Activated naive CD8-positive, alpha-beta T cell treated with anti-CD3 and anti-CD28 coated beads for 36 hours (primary cell): ENCODE measurements at regions not wholly inside any gene's neighbourhood (a gene's known extent, or its start where the extent isn't known, plus 50 kb on each side); places are given as distances from the start of the nearest gene placed in this dataset.

Experiments used
- DNase-seq: peaks from one replicate; pipeline ENCODE4 v3.0.0; 2021
- H3K27ac Mint-ChIP-seq: one replicate; pipeline ENCODE4 v1.8.0; 2022; ENCODE audit warnings: mild to moderate bottlenecking, moderate library complexity, mixed read lengths
- H3K27me3 Mint-ChIP-seq: one replicate; pipeline ENCODE4 v1.8.0; 2022; ENCODE audit warnings: mild to moderate bottlenecking, mixed read lengths
- H3K36me3 Mint-ChIP-seq: one replicate; pipeline ENCODE4 v1.8.0; 2021; ENCODE audit warnings: mild to moderate bottlenecking, mixed read lengths
- H3K4me1 Mint-ChIP-seq: one replicate; pipeline ENCODE4 v1.8.0; 2021; ENCODE audit warnings: mixed read lengths
- H3K4me3 Mint-ChIP-seq: one replicate; pipeline ENCODE4 v1.8.0; 2022; ENCODE audit warnings: mild to moderate bottlenecking, moderate library complexity, mixed read lengths
- H3K9me3 Mint-ChIP-seq: one replicate; pipeline ENCODE4 v1.8.0; 2022; ENCODE audit warnings: mixed read lengths

DNA sequence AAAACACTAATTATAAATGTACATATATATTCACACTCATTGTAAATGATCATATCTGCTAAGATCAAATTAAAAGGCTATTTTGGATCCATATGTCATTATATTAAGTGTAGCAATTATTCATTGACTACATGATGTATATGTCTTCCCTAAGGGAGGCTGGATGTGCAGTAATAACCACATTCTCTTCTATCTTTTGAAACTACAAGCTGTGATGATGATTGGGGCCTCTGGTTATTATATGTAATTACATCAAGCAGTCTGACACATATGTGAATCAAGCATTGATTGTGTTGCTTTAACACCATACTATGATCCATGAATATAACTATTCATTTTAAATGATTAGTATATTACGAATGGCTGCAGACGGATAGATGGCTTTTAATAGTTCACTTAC lies 1973.4 kb downstream of the SUCLG1 start:
- no peaks in the 10 kb centered on the region for H3K36me3 Mint-ChIP-seq
- H3K4me1 Mint-ChIP-seq, result no peaks in the 10 kb centered on the region
- H3K4me3 Mint-ChIP-seq, result no peak overlapping the region
- H3K27me3 Mint-ChIP-seq, result no peaks in the 10 kb centered on the region
- DNase-seq, result no peak
- peaks cover 3% of the 10 kb centered on the region for H3K9me3 Mint-ChIP-seq
- no peak overlapping the region for H3K27ac Mint-ChIP-seq

DNA sequence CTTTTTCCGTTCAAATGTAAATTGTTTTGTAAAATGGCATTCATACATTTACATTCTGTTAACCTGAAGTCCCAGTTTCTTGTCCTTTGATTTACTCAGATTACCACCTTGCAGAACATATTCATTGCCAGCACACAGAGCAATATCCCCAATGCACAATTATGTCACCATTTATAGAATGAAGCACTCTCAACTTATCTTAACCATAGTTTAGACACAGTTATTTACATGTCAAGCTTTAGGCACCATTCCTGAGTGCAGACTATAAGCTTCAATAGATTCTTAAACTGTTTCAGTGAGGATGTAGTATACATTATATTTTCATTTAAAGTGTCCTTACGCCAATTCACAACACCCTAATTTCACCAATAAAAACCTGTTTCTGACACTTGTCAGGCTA lies 1977.9 kb downstream of the SUCLG1 start:
- Mint-ChIP-seq H3K9me3 (peaks cover 7% of the 10 kb centered on the region), H3K4me1 (no peaks in the 10 kb centered on the region), H3K27ac (no peak overlapping the region), H3K4me3 (no peak overlapping the region), H3K36me3 (no peaks in the 10 kb centered on the region), H3K27me3 (no peaks in the 10 kb centered on the region)
- DNase-seq, result no peak

DNA sequence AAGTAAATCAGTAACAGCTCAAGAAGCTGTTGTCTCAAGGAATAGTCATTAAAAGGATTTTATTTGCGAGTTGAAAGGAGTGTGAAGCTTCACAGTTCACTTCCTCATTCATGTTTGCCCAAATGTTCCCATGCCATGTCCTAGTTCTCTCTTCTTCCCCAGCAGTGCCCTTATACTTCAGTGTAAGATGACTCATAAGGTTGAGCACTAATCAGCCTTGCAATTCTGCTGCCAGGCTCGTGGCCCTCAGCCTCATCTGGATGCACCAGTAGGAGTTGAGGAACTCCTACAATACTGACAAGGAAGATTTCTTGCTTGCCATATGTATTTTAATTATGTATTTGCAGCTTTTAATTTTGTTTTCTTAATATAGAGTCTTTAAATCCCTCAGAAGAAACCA lies 1980.4 kb downstream of the SUCLG1 start:
- Mint-ChIP-seq H3K27ac (no peak overlapping the region), H3K4me3 (no peak overlapping the region), H3K4me1 (no peaks in the 10 kb centered on the region), H3K27me3 (no peaks in the 10 kb centered on the region), H3K36me3 (no peaks in the 10 kb centered on the region), H3K9me3 (peaks cover 7% of the 10 kb centered on the region)
- DNase-seq, result no peak

DNA sequence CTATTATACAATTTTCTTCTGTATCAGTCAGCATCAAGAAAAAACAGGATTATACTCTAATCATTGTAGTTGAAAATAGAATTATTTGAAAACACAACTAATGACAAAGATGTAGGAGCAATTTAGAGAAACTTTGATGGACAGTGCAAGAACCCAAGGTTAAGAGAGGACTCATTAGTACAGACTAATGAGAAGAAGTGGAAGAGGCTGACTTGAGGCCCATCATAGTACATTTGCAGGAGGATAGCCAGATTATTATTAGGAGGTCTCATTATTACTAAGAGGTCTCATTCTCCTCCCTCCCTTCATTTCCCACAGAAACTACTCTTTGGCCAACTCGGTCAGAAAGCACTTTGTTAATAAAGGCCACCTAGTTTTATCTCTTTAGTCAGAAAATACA lies 1983.0 kb downstream of the SUCLG1 start:
- no peak overlapping the region for H3K4me3 Mint-ChIP-seq
- no peaks in the 10 kb centered on the region for H3K4me1 Mint-ChIP-seq
- no peaks in the 10 kb centered on the region for H3K36me3 Mint-ChIP-seq
- no peaks in the 10 kb centered on the region for H3K27me3 Mint-ChIP-seq
- H3K9me3 Mint-ChIP-seq, result peaks cover 5% of the 10 kb centered on the region
- no peak overlapping the region for H3K27ac Mint-ChIP-seq
- DNase-seq, result no peak

DNA sequence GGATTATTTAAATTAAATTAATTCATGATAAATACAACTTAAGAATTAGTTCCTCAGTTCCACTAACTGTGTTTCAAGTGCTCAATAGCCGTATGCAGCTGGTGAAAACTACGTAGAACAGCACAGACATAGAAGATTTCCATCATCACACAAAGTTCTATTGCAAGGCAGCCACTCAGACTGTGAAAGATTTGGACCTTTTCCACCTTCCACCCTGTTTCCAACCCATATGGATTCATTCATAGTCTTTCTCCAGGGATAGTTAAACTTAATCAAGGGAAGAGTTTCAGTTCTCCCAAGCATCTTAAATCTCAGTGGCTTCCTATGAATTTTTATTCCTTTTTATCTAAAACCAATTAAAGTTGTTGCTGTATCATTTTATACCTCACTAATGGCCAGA lies 2030.8 kb downstream of the SUCLG1 start:
- H3K4me3 Mint-ChIP-seq, result no peak overlapping the region
- H3K4me1 Mint-ChIP-seq, result no peaks in the 10 kb centered on the region
- H3K27me3 Mint-ChIP-seq, result no peaks in the 10 kb centered on the region
- no peaks in the 10 kb centered on the region for H3K36me3 Mint-ChIP-seq
- no peaks in the 10 kb centered on the region for H3K9me3 Mint-ChIP-seq
- no peak overlapping the region for H3K27ac Mint-ChIP-seq
- no peak for DNase-seq

DNA sequence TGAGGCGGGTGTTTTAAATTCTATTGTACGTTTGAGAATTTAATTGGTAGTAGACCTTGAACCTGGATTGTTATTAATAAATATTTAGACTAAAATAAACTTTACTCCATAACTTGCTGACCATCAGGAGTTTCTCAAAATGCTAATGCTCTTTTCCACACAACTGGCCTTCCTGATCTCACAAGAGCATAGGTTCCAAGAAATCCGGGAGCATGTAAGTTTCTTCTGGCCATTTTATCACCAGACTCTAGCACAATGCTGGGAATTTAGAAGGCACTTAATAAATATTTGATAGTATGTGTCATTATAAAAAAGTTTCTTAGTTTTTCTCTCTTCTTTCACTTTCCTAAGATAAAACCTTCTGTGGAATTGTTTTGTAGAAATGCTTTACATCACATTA lies 2047.1 kb downstream of the SUCLG1 start:
- peaks cover 1% of the 10 kb centered on the region for H3K9me3 Mint-ChIP-seq
- DNase-seq, result no peak
- no peaks in the 10 kb centered on the region for H3K36me3 Mint-ChIP-seq
- no peak overlapping the region for H3K4me3 Mint-ChIP-seq
- no peaks in the 10 kb centered on the region for H3K4me1 Mint-ChIP-seq
- no peak overlapping the region for H3K27ac Mint-ChIP-seq
- no peaks in the 10 kb centered on the region for H3K27me3 Mint-ChIP-seq

DNA sequence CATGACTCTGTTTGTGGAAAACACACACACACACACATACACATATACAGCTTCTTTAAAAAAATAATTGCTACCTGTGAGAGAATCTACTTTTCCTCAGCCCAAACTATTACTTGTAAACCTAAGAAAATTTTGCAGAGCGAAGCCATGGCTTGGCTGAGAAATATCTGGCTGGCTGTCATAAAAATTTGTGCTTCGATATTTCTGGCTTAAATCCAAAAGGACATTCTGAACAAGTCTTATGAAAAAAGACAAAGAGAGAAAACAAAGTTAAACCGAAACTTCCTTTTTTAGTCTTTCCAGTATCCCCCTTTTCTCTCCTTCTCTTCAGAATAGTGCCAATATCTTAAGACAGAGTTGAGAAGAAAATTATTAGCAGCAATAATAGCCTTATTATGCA lies 2048.0 kb downstream of the SUCLG1 start:
- Mint-ChIP-seq H3K9me3 (peaks cover 1% of the 10 kb centered on the region), H3K27me3 (no peaks in the 10 kb centered on the region), H3K36me3 (no peaks in the 10 kb centered on the region), H3K4me1 (no peaks in the 10 kb centered on the region), H3K4me3 (no peak overlapping the region), H3K27ac (no peak overlapping the region)
- no peak for DNase-seq

DNA sequence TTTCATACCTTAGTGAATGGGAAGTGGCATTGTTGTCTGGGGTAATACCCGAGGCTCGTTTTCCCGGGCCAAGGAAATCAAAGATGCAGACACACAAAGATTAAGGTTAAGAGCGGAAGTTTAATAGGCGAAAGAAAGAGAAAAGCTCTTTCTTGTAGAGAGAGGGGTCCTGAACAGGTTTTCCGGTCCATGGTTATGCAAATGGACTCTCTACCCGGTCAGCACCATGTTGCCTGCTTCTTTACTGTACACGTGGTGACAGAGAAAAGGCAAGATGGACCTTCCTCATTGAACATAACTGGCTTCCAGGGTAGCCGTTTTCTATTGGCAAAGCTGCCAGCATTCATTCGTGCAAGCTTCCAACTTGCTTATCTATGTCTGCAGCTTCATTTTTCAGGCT lies 2063.5 kb downstream of the SUCLG1 start:
- no peak for DNase-seq
- Mint-ChIP-seq H3K27me3 (no peaks in the 10 kb centered on the region), H3K4me3 (no peak overlapping the region), H3K27ac (no peak overlapping the region), H3K4me1 (no peaks in the 10 kb centered on the region), H3K9me3 (peaks cover 3% of the 10 kb centered on the region), H3K36me3 (no peaks in the 10 kb centered on the region)

DNA sequence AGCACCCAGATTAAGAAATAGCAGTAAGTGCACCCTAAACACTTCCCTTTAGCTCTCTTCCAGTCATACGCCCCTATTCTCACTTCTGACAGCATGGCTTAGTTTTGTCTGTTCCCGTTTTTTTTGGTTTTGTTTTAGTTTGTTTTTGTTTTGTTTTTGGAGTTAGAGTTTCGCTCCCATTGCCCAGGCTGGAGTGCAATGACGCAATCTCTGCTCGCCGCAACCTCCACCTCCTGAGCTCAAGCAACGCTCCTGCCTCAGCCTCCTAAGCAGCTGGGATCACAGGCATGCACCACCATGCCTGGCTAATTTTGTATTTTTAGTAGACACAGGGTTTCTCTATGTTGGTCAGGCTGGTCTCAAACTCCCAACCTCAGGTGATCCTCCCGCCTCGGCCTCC lies 2067.7 kb downstream of the SUCLG1 start:
- Mint-ChIP-seq H3K27ac (no peak overlapping the region), H3K9me3 (peaks cover 2% of the 10 kb centered on the region), H3K4me3 (no peak overlapping the region), H3K36me3 (no peaks in the 10 kb centered on the region), H3K27me3 (no peaks in the 10 kb centered on the region), H3K4me1 (no peaks in the 10 kb centered on the region)
- DNase-seq, result no peak

DNA sequence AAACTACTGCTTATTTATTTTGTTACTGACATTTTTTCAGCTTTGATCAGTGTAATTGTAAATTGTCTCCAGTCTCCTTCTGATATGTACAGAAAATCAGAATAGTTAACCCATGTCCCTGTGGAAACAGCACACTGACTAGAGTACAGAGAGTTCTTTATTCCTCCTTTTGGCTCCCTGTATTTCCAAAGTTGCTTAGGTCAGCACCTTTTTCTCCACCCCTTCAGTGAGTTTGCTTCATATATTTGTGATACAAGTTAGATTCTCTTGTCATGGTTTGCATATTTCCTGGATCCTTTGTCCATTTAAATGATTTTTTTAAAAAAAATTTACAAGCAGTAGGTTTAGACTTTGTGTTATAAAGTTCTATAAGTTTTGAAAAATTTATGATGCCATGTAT lies 2051.1 kb upstream of the LRRTM1 start:
- Mint-ChIP-seq H3K27me3 (no peaks in the 10 kb centered on the region), H3K9me3 (peaks cover 11% of the 10 kb centered on the region), H3K36me3 (no peaks in the 10 kb centered on the region), H3K27ac (no peak overlapping the region), H3K4me3 (no peak overlapping the region), H3K4me1 (no peaks in the 10 kb centered on the region)
- no peak for DNase-seq

DNA sequence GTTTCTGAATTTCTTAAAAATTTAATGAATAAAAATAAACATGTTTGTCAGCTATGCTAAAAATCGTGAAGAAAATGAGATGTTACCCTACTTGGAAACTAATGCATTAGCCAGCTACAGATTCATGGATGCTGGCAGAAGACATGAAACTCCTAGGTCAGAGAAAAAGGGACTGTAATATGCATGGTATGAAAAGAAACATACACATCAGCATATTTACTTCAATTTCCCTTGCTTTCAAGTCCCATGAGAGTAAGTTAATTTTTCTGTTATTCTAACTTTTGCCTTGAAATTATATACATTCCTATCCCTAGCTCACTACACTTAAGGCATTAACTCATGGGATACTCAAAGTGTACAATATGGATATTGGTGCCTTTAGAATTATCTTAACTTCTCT lies 2041.4 kb upstream of the LRRTM1 start:
- peaks cover 2% of the 10 kb centered on the region for H3K9me3 Mint-ChIP-seq
- no peak overlapping the region for H3K4me3 Mint-ChIP-seq
- no peaks in the 10 kb centered on the region for H3K4me1 Mint-ChIP-seq
- no peaks in the 10 kb centered on the region for H3K27me3 Mint-ChIP-seq
- DNase-seq, result no peak
- no peak overlapping the region for H3K27ac Mint-ChIP-seq
- H3K36me3 Mint-ChIP-seq, result no peaks in the 10 kb centered on the region

DNA sequence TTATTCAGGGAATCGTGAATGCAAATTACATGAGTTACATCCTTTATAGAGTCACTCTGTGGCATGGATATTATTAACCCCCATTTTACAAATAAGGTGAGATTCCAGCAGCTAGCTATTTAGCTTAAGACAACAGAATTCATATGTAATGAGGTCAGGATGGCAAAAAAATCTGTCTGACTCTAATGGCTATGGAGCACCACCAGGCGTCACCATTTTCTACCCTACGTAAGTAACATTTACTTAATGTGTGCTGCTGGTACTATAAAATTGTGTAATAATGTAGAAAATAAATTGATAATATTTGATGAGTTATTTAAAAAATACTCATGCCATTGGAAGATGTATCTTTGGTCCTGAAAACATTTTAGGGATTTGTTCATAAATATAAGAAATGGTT lies 2040.1 kb upstream of the LRRTM1 start:
- no peak overlapping the region for H3K27ac Mint-ChIP-seq
- no peak for DNase-seq
- H3K27me3 Mint-ChIP-seq, result no peaks in the 10 kb centered on the region
- H3K4me3 Mint-ChIP-seq, result no peak overlapping the region
- H3K4me1 Mint-ChIP-seq, result no peaks in the 10 kb centered on the region
- H3K36me3 Mint-ChIP-seq, result no peaks in the 10 kb centered on the region
- H3K9me3 Mint-ChIP-seq, result no peaks in the 10 kb centered on the region

DNA sequence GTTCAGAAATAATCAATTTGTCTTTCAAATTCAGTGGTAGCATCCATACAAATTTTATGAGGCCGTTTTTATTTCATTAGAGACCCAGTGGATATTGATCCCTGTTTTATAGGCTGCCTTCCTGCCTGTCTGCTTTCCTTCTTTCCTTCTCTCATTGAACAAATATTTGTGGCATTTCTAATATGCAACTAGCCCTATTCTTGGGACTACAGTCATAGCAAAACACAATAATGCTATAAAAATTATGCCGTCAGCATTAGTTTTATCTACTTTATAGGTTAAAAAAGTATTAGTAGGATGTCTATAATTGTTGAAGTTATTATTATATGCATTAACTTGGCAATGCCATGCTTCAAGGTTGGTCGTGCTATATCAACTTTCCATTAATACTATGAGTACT lies 2037.8 kb upstream of the LRRTM1 start:
- no peak for DNase-seq
- H3K4me1 Mint-ChIP-seq, result no peaks in the 10 kb centered on the region
- no peaks in the 10 kb centered on the region for H3K27me3 Mint-ChIP-seq
- H3K36me3 Mint-ChIP-seq, result no peaks in the 10 kb centered on the region
- H3K9me3 Mint-ChIP-seq, result no peaks in the 10 kb centered on the region
- no peak overlapping the region for H3K27ac Mint-ChIP-seq
- H3K4me3 Mint-ChIP-seq, result no peak overlapping the region

DNA sequence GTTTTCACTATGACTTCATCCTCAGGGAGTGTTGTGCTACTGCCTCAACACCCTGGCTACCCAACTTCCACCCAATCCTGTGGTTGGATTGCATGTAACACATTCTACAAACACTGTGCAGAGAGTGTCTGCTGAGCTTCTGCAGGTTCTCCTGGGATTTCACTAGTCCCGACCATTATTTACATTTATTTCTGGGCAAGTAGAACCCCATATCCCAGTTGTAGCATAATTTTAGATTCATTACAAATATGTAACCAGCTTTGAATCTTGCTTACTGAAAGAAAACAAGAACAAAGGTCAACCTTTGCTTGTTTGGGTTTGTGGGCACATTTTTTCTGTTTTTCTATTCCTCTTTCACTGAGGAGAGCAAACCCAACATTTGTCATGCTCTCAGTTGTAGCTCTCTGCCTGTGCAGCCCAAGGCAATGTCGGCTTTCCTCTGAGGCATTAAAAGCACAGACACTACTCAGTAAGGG lies 2036.1 kb upstream of the LRRTM1 start:
- no peaks in the 10 kb centered on the region for H3K27me3 Mint-ChIP-seq
- no peak overlapping the region for H3K4me3 Mint-ChIP-seq
- no peaks in the 10 kb centered on the region for H3K9me3 Mint-ChIP-seq
- H3K4me1 Mint-ChIP-seq, result no peaks in the 10 kb centered on the region
- H3K27ac Mint-ChIP-seq, result no peak overlapping the region
- no peaks in the 10 kb centered on the region for H3K36me3 Mint-ChIP-seq
- no peak for DNase-seq

DNA sequence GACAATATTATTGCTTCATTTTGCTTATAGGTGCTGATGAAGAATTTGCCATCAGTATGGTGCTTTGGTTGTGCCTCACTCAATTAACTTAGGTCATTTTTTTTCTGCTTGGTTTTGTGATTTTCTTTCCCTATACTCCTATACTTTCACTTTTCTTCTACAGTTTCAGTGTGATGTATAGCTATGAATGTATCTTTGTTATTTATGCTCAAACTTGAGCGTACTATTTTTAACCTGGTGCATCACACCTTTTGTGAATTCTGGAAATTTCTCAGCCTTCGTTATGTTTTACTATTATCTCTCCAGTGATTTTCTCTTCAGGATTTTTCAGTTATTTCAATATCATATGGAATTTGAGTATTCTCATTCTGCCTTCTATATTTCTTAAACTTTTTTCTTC lies 2035.3 kb upstream of the LRRTM1 start:
- H3K36me3 Mint-ChIP-seq, result no peaks in the 10 kb centered on the region
- H3K4me3 Mint-ChIP-seq, result no peak overlapping the region
- DNase-seq, result no peak
- H3K27me3 Mint-ChIP-seq, result no peaks in the 10 kb centered on the region
- H3K27ac Mint-ChIP-seq, result no peak overlapping the region
- H3K9me3 Mint-ChIP-seq, result no peaks in the 10 kb centered on the region
- H3K4me1 Mint-ChIP-seq, result no peaks in the 10 kb centered on the region

DNA sequence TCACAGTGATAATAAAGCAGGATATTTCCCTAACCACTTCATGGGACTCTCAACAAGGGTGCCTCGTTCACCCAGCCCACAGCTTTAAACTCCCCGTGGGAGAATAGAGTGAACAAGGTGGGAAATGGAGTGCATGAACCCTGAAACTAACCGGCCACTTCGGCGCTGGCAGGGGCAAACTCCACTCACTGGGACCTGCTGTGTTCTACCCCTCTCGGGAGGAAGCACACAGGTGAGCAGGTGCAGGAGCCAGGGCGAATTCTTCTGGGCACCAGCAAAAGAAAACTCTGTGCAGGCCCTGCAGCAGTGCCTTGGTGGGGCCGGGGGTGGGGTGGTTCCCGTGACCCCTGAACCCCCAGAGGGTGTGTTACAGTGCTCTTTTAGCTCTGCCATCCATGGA lies 2029.1 kb upstream of the LRRTM1 start:
- no peaks in the 10 kb centered on the region for H3K27me3 Mint-ChIP-seq
- no peak overlapping the region for H3K27ac Mint-ChIP-seq
- H3K4me1 Mint-ChIP-seq, result no peaks in the 10 kb centered on the region
- H3K4me3 Mint-ChIP-seq, result no peak overlapping the region
- H3K9me3 Mint-ChIP-seq, result peaks cover 1% of the 10 kb centered on the region
- no peak for DNase-seq
- H3K36me3 Mint-ChIP-seq, result no peaks in the 10 kb centered on the region

DNA sequence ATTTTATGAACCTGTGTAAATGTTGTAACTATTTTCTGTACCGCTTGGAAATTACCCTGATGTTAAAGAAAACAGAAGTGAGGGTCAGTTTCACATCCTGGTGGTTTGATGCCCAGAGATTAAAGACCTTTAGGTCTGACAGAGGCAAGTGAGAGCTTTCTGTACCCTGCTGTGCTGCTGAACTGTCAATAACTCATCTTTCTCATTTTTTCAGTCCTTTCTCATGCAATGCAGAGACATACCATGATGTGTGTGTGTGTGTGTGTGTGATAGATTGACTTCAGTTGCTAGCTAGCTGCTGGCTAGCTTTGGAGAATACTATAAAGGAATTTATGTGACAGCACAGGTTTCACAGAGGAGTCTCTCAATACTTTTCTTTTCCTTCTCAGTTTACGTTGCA lies 2025.6 kb upstream of the LRRTM1 start:
- H3K4me1 Mint-ChIP-seq, result no peaks in the 10 kb centered on the region
- no peaks in the 10 kb centered on the region for H3K27me3 Mint-ChIP-seq
- H3K27ac Mint-ChIP-seq, result no peak overlapping the region
- H3K9me3 Mint-ChIP-seq, result peaks cover 7% of the 10 kb centered on the region
- no peaks in the 10 kb centered on the region for H3K36me3 Mint-ChIP-seq
- H3K4me3 Mint-ChIP-seq, result no peak overlapping the region
- DNase-seq, result no peak
